NCI-H1694 treated with DMSO at 0.1 percent for 48 hours (cell line): ENCODE measurements at regions not wholly inside any gene's neighbourhood (a gene's known extent, or its start where the extent isn't known, plus 50 kb on each side); places are given as distances from the start of the nearest gene placed in this dataset.
"Not testable (repeated sequence)": the region's sequence is repeated elsewhere in the genome, so short reads cannot be mapped to it uniquely, and the experiment has no call there.

Source experiments
- DNase-seq: peaks from one replicate; lab custom pipeline; 2025; lab: John Stamatoyannopoulos, UW

GRCh38 chrX:16320765-16321355, 153.6 kb downstream of the MAGEB17 start:
- DNase-seq: no peak

DNA sequence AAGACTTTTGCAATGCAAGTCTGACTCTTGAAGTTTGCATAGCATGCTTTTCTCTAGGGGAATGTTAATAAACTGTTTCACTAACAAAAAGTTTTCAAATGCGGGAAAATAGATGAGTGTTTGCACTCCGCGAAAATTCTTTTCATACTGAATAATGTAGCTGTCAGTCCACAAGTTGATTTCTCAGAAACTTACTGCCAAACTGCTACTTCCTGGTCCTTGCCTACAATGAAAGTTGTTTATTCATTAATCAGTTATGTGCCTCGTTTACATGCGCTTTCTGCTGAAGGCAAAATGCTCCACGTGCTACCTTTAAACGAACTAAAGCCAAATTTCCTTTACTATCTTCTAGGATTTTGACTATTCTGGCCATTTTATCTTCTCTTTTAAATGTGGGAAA, 166.2 kb downstream of the MAGEB17 start:
- DNase-seq: no peak

DNA sequence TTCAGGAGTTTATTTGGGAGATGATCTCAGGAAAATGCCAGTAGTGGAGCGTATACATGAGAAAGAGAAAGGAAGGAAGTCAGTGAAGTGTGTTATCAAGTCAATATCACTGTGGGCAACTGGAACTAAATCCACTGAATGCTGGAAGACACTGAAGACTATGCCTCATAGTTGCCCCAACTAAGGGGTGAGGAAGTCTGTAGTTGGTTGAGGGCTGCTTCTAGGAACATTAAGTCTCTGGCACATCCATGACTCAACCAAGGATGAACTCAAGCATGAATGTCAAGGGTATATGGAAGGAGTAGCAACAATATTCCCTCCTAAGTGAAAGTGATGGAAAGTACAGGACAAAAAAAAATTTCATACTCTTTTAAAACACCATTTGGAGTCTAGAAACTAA, 167.9 kb downstream of the MAGEB17 start:
- DNase-seq: no peak

DNA sequence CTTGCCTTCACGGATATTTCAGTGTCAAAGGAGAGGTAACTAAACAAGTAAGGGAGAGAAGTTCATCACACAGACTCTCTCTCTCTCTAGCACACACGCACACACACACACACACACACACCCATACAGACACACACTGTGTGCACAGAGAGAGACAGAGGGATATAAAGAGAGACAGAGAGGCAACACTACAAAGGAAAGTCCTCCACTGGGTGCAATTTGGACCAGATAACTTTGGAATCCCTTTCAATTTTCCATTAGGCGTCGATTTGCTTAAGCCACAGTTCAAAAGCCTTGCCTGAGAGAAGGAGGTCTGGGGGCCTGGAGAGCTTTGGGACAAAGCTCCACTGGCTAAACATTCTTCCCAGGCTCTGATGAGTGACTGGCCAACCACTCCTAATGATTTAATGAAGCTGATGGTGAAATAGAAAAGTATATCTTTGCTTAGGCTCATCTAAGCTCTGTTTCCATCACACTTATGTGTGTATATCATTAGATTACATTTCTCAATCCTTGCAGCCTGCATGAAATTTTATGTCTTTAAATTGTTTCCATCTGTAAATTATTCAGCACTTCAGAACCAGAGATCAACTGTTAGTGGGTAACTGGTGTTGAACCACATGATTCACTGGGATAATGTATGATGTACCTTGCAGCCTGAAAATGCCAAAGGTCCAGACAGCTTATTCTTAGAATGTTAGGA, 180.8 kb downstream of the MAGEB17 start:
- no peak for DNase-seq

- DNase-seq: no peak
Measured at GRCh38 chrX:16357902-16358301, 190.6 kb downstream of the MAGEB17 start.

DNA sequence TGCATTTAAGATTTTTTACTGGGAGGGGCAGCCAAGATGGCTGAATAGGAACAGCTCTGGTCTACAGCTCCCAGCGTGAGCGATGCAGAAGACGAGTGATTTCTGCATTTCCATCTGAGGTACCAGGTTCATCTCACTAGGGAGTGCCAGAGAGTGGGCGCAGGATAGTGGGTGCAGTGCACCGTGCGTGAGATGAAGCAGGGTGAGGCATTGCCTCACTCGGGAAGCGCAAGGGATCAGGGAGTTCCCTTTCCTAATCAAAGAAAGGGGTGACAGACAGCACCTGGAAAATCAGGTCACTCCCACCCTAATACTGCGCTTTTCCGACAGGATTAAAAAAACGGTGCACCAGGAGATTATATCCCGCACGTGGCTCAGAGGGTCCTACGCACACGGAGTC, 192.8 kb downstream of the MAGEB17 start:
- not testable (repeated sequence) for DNase-seq

DNA sequence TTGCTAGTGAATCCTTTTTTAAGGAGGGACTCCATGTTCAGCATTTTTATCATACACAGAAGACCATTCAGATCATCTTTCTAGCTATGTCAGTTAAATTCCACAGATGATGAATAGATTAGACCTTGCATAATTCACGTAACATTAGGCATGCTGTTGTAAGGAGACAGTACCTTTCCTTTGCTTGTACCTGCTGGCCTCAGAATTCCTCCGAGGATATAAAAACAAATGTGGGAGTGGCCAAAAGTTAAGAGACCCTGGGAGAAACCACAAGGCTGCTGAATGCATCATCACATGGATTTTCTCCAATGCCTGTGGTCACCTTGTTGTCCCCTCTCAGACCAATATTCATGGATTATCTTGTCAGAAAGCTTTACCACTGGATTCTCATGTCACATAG, 201.4 kb downstream of the MAGEB17 start:
- no peak for DNase-seq

- no peak for DNase-seq
Measured at GRCh38 chrX:16376056-16376455, 208.8 kb downstream of the MAGEB17 start.

DNA sequence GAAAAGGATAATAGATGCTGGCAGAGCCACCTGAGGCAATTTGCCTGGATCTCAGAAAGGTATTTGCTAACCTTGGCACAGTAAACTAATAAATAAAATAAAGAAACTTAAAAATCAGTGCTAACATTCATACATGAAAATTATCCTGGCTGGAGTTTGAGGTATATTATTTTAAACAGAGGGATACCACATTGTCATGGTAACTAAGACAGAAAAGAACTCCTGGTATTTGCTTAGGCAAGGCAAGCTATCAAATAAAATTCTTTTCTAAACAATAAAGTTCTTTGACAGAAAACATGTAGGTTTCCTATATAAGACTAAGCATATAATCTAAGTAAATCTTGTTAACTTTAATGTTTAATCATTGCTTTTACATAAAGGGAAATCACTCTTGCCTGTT, 218.8 kb downstream of the MAGEB17 start:
- DNase-seq: no peak

DNA sequence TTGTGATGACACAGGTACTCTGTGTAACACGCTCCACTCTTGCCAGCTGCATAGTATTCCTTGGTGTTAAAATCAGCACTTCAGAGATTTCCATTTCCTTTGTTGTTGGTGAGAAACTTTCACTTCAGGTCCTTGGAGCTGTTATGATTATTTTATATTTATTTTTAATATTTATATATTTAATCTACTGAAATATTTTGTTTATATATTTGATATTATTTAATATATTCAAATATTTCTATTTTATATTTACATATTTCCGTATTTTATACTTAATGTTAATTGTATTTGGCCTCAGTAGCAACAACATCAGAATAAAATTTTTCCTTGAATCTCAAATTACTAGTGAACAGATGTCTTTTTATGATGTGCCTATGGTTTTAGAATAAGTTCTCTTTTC, 225.3 kb downstream of the MAGEB17 start:
- DNase-seq: no peak

DNA sequence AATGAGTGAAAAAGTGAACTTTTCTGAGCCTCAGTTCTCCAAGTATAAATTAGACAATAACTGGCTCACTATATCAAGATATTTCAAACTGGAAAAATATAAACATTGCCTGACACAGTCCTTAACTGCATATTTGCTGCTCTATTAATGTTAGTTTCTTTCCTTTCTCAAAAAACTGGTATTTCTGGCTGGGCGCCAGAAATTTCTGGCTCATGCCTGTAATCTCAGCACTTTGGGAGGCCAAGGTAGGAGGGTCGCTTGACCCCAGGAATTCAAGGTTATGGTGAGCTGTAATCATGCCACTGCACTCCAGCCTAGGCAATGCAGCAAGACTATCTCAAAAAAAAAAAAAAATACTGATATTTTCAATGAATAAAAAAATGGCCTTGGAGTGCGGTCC, 227.0 kb downstream of the MAGEB17 start:
- DNase-seq: no peak

DNA sequence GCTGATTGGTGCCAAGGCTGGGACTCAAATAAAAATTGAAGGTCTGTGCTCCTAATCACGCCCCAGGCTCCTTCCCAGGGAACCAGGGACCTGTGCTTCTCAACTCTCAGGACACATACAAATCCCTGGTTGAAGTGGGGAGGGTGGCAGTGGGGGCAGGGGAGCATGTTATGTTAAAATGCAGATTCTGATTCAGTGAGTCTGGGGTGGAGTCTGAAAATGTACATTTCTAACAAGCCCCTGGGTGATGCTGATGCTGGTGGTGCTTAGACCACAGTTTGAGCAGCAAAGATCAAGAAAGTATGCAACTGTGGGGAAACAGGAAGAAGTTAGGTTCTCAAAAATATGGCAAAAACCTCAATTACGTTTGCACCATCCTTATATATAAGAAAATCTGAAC, 236.5 kb downstream of the MAGEB17 start:
- DNase-seq: no peak

DNA sequence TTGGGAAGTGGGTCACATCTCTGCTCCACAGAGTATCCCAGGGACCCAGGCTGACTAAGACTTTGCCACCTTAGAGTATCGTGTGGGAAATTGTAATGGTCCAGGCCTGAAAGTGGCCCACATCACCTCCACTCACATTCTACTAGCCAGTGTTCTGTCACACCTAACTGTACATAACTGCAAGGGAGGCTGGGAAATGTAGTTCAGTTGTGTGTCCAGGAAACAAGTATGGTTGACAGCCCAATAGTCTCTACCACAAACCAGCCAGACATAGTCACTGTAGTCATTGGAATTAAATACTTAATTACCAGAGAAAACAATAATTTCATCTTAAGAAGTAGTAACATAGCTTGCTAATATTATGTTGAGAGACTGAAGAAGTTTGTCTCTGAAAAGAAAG, 233.4 kb upstream of the S100G start:
- no peak for DNase-seq

DNA sequence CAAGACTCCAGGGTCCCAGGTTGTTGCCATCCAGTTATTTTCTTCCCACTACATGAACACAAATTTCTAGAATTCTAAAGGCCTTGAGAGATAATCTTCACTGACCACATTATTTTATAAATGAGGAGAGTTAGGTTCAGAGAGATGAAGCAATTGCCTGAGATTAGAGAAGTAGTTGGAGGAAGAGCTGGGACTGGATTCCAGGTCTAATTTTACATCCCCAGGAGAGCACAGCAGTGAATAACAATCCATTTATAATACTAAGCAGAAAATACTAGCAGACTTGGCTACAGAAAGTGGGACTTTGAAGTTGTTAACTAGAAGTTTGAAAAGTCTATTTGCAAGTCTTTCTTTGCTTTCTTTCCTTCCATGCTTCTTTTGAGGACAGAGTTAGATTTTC, 231.3 kb upstream of the S100G start:
- DNase-seq: no peak

DNA sequence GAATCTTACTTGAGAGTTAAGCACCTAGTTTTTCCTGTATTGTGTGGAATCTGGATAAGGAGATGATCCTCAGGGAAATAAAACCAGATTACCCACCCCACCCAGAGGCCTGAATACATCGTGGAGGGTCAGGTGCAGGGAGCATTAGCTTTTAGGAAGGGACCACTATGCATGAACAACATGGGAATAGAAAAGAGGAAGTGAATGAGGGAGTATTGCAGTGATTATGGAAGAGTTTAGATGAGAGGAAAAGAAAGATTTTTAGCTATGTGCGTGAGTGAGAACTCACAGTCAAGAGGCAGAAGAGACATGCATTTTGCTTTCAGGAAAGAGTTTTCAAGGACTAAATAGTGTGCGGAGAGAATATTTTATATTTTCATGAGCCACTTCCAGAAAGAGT, 222.3 kb upstream of the S100G start:
- no peak for DNase-seq

DNA sequence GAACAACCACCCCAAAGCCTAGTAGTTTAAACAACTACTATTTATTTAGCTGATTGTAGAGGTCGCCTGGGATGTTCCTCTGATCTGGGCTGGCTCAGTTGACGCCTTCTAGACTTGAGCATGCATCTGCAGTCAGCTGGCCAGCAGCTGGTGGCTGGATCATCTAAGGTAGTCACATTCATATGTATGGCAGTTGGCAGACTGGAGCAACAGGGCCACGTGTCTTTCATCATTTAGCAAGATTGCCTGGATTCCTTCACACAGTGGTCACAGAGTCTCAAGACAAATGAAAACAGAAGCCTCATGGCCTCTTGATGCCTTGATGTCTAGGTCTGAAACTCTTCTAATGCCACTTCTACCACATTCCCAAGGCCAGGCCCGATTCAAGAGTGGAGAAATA, 220.6 kb upstream of the S100G start:
- DNase-seq: no peak

GRCh38 chrX:16431266-16431665, 218.7 kb upstream of the S100G start:
- no peak for DNase-seq

GRCh38 chrX:16433021-16433420, 216.9 kb upstream of the S100G start:
- no peak for DNase-seq

DNA sequence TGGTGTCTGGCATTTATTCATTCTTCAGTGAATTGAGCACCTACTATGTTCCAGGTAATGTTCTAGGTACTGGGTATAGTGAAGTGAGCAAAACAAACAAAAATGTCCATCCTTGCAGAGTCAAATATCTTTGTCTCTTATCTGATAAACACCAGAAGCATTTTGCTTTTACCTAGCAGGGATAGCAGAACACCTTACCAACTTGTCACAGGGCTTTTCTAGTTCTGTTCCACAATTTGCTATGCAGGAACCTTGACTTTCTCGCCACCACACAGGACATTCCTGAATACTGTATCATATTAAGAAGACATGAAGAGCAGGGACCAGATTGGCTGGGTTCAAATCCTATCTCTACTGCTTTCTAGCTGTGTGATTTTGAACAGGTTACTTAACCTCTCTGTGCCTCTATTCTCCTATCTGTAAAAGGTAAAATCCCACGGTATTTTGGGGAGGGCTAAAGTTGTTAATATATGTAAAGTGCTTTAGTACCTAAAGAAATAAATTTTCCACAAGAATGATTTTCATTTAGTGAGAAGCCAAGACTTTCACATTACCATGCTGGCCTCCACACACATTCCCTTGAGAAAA, 214.5 kb upstream of the S100G start:
- DNase-seq: no peak

GRCh38 chrX:16436348-16437188, 213.4 kb upstream of the S100G start:
- DNase-seq: peak; percentile 12

GRCh38 chrX:16440446-16440845, 209.5 kb upstream of the S100G start:
- no peak for DNase-seq

GRCh38 chrX:16444353-16444752, 205.6 kb upstream of the S100G start:
- no peak for DNase-seq
